ENCODE measurements at regions not wholly inside any gene's neighbourhood (a gene's known extent, or its start where the extent isn't known, plus 50 kb on each side); places are given as distances from the start of the nearest gene placed in this dataset.

DNA sequence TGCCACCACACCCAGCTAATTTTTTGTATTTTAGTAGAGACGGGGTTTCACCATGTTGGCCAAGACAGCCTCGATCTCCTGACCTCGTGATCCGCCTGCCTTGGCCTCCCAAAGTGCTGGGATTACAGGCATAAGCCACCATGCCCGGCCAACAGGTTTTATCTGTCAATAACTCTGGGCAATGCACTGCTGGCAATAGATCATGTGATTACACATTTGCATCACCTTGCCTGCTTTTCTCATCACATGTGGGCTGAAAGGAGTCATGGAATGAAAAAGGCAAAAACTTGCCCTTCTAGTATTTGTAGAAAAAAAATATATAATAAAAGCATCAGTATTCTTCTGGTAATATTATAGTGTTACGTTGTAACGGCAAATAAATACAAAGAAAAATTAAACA is 164.5 kb downstream of the NHLRC3 start:
- ATAC-seq (no peak), DNase-seq (no peak)
- H3K9me3 Mint-ChIP-seq, result no peaks in the 10 kb centered on the region
- peaks cover 20% of the 10 kb centered on the region for H3K27me3 Mint-ChIP-seq
- no peaks in the 10 kb centered on the region for H3K4me1 Mint-ChIP-seq
- no peak overlapping the region for H3K4me3 Mint-ChIP-seq
- no peak overlapping the region for H3K27ac Mint-ChIP-seq

DNA sequence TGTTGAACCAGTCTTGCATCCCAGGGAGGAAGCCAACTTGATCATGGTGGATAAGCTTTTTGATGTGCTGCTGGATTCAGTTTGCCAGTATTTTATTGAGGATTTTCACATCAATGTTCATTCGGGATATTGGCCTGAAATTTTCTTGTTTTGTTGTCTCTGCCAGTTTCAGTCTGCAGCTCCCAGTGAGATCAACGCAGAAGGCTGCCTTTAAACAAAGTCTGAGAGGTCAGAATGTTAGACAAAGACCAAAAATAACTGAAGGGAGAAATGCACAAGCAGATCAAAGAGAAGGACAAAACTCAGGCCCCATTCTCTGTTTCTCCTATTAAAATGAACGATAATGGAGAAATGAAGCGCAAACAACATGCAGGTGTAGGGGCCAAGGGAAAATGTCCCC is 170.4 kb downstream of the NHLRC3 start:
- Mint-ChIP-seq H3K27ac (no peak overlapping the region), H3K4me3 (no peak overlapping the region), H3K27me3 (peaks cover 31% of the 10 kb centered on the region), H3K9me3 (no peaks in the 10 kb centered on the region), H3K4me1 (no peaks in the 10 kb centered on the region)
- no peak for DNase-seq
- ATAC-seq, result no peak

DNA sequence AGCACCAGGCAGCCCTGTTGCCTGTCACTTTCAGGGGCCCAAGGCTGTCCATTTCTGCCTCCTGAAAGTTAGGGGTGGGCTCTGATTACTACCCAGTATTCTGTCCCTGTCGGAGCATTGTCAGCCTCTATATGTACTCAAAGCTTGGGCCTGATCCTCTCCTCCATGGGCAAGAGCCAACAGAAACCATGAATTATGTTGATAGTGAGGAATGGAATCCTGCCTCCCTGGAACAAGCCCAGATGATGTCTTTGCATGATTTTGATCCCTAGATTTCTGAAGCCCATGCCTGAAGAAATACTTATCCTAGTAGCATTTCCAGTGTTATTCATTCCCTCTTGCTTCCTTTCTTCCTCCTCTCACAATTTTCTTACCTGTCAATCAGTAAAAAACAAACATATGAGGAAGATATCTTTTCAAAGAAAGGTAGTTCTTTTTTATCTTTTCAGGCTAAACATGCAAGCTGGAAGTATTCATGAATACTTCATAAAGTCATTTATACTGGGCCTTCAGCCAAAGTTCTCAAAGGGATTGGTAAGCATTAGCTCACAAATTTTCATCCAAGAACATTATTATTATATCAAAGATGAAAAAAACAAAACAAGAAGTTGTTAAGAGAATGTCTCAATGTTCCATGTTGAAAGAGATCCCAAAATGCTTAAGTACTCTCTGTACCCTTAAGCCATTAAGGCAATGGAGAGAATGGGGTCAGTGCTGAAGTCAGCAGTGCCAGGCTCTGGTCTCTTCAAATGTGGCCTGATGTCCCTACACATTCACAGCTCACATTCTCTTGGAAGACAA is 171.7 kb downstream of the NHLRC3 start:
- H3K4me1 Mint-ChIP-seq, result no peaks in the 10 kb centered on the region
- ATAC-seq (no peak), DNase-seq (no peak)
- H3K27me3 Mint-ChIP-seq, result peaks cover 25% of the 10 kb centered on the region
- no peak overlapping the region for H3K27ac Mint-ChIP-seq
- H3K9me3 Mint-ChIP-seq, result no peaks in the 10 kb centered on the region
- H3K4me3 Mint-ChIP-seq, result no peak overlapping the region

DNA sequence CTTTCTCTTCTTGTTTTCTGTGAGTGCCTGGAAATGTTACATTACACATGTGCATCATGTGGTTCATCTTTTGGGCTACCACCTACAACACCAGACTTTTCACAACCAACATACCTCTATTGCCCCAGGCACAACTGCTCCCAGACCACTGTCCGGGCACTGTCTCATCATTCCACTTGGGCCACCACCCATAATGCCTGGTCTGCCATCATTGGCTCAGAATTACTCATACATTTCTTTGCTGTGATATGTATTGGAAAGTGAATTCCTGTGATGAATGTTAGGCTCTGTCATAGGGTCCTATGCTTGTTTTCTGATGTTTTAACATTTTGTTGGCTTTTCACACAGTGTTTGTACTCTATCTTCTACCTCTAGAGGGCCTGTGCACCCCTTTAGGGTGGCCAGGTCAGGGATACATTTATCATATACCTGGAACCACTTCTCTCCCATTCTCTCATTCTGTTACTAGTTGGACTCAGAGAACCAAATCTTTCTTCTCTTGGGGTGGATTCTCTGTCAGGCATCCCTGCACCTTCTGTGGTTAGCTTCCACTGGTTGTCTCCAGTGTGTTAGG is 172.8 kb downstream of the NHLRC3 start:
- Mint-ChIP-seq H3K27me3 (peaks cover 35% of the 10 kb centered on the region), H3K9me3 (no peaks in the 10 kb centered on the region), H3K4me1 (no peaks in the 10 kb centered on the region), H3K27ac (no peak overlapping the region), H3K4me3 (no peak overlapping the region)
- no peak for DNase-seq
- no peak for ATAC-seq

DNA sequence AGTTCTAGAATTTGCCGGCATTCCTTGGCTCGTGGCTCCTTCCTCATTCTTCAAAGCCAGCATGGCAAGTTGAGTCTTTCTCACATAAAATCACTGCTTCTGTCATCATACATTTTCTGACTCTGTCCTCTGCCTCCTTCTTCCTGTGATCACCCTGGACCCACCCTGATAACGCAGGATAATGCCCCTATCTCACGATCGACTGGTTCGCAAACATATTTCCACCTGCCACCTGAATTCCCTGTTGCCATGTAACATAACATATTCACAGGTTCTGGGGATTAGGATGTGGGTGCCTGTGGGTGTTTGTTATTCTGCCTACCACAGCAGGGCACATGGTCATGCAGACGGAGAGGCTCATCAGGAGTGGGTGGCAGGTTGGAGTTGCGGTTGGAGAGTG is 177.7 kb downstream of the NHLRC3 start:
- peaks cover 19% of the 10 kb centered on the region for H3K27me3 Mint-ChIP-seq
- H3K4me3 Mint-ChIP-seq, result no peak overlapping the region
- peaks cover 0 to 10% of the 10 kb centered on the region in 2 donors for H3K9me3 Mint-ChIP-seq
- ATAC-seq (no peak), DNase-seq (no peak)
- H3K27ac Mint-ChIP-seq, result no peak overlapping the region
- H3K4me1 Mint-ChIP-seq, result no peaks in the 10 kb centered on the region

DNA sequence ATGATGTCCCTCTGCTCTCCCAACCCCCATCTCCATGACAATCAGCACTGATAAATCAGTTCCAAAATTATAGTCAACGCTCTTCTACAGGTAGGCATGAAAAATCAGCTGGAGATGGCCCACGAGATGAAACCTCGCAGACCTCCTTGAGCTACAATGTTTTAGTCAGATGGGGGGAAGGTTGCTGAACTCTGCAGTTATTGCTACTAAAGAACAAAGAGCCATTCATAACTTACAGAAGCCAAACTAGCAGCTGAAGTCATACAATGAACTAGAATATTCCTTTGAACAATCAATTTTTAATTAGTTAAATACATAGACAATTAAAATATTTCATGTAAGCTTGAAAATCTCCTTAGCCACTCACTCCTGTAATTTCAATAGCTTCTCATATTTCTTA is 179.2 kb downstream of the NHLRC3 start:
- H3K27ac Mint-ChIP-seq, result no peak overlapping the region
- H3K4me1 Mint-ChIP-seq, result no peaks in the 10 kb centered on the region
- H3K9me3 Mint-ChIP-seq, result peaks cover 10 to 18% of the 10 kb centered on the region in 2 donors
- no peak overlapping the region for H3K4me3 Mint-ChIP-seq
- DNase-seq (no peak), ATAC-seq (no peak)
- peaks cover 21% of the 10 kb centered on the region for H3K27me3 Mint-ChIP-seq

DNA sequence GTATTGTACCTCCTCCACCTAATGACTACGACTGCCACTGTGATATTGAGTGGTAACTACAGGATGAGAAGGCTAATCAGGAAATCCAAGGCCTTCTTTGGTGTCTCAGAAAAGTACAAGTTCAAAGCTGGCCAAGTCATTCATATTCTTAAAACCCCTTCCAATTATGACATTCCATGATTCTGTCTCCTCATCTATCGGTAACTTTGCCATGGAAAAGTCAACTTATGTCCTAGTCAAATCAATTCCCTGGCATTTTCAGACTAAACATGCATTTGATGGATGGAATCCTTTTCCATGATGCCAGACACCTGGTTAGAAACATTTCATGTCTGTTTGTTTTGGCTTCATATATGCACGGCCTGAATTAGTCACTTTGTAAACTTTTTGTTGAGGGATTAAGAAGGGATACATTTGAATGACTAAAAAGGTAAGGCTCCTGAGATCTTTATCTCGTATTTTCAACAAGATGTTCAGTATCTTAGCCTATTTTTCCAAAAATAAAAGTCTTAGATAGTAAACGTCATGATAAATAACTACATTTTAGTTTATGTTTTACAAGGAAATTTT is 186.5 kb downstream of the NHLRC3 start:
- ATAC-seq (no peak), DNase-seq (no peak)
- H3K27ac Mint-ChIP-seq, result no peak overlapping the region
- no peak overlapping the region for H3K4me3 Mint-ChIP-seq
- H3K27me3 Mint-ChIP-seq, result peaks cover 33% of the 10 kb centered on the region
- H3K4me1 Mint-ChIP-seq, result no peaks in the 10 kb centered on the region
- H3K9me3 Mint-ChIP-seq, result peaks cover 10 to 24% of the 10 kb centered on the region in 2 donors

DNA sequence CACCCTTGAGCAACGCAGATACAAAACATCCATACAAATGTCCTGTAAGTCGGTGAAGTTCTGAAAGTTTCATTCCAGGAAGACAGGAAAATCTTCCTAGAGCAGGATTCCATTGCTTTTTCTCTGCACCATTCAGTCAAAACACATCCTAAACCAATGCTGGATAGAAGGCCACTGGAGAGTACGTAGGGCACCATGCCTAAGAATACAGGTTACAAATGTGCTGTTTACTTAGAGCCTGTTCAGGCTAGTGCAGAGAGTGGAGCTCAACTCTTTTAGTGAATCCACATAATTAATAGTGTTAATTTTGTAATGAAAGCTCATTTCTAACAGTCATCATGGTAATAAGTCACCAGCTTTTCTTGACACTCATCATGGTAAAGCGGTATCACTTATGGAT is 187.6 kb downstream of the NHLRC3 start:
- no peak for ATAC-seq
- no peaks in the 10 kb centered on the region for H3K4me1 Mint-ChIP-seq
- H3K4me3 Mint-ChIP-seq, result no peak overlapping the region
- H3K27me3 Mint-ChIP-seq, result peaks cover 40% of the 10 kb centered on the region
- no peak for DNase-seq
- H3K9me3 Mint-ChIP-seq, result peaks cover 10 to 15% of the 10 kb centered on the region in 2 donors
- no peak overlapping the region for H3K27ac Mint-ChIP-seq

DNA sequence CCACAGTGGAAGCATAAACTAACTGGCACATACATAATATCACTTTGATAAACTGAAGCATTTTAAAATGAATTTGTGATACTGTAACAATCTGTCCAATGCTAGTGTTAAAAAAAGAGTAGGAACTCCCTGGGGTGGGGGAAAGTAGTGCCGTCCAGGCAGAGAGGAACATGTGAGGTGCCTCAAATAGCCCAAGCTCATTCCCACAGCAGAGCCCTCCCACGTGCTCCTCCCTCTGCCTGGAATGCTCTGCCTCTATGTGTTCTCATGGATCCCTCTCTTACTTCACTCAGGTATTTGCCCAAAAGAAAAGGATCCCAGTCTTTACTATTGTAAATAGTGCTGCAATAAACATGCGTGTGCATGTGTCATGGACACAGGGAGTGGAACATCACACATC is 188.1 kb downstream of the NHLRC3 start:
- Mint-ChIP-seq H3K27me3 (peaks cover 44% of the 10 kb centered on the region), H3K27ac (no peak overlapping the region), H3K4me1 (no peaks in the 10 kb centered on the region), H3K9me3 (peaks cover 10 to 15% of the 10 kb centered on the region in 2 donors), H3K4me3 (no peak overlapping the region)
- ATAC-seq (no peak), DNase-seq (no peak)

DNA sequence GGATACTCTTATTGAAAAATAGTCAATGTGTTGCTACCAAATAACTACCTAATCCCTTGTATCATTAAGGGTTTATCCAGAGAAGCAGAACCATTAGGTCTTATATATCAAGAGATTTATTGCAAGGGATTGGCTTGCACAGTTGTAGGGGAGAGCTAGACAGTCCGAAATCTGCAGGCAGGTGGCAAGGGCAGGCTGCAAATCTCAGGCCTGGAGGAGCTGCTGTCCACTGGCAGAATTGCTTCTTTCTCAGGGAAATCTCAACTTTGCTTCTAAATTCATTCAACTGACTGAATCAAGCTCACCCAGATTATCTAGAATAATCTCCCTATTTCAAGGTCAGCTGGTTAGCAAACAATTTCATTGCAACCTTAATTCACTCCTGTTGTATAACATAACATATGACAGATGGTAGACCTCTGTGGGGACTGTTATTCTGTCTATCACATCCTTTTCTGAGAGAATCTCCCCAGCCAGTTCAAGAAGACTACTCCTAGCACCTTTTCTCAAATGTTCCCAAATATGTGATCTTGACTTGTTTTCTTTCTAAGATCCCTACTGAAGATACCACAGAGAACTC is 194.2 kb downstream of the NHLRC3 start:
- Mint-ChIP-seq H3K4me1 (no peaks in the 10 kb centered on the region), H3K27me3 (peaks cover 50% of the 10 kb centered on the region), H3K27ac (no peak overlapping the region), H3K9me3 (no peaks in the 10 kb centered on the region), H3K4me3 (no peak overlapping the region)
- ATAC-seq (no peak), DNase-seq (no peak)

DNA sequence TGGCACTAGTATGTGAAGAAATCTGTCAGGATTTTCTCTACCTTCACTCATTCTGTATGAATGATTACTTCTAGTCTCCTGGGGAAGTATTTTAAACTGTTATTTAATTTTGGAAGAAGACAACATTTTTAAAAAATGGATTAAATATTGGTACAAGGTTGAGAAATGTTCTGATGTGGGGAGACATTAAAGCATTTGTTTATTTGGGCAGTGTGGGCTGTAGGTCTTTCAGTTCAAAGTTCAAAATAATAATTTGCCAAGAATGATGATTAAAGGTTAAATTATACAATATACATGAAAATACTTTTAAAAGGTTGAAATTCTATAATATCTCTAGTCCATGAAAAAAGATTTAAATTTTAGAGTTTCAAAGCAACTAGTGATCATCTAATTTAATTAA is 194.7 kb downstream of the NHLRC3 start:
- H3K27ac Mint-ChIP-seq, result no peak overlapping the region

DNA sequence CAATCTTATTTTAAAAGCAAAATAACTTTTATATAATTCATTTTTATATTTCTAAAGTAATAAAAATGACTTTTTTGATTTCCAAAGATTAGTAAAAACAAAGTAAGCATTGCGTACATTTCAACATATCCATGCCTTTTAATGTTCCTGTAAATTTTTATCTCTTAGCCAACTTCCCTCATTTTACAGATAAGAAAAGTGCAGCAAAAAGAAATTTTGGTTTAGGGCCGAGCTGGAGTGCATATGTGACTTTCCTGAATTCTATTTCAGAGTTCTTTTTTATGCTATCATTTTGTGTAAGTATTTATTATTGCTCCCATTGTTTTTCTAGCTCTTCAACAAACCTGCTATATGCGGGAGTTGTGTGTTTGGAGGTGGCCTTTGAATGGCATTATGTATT is 195.3 kb downstream of the NHLRC3 start:
- Mint-ChIP-seq H3K27me3 (peaks cover 58% of the 10 kb centered on the region), H3K27ac (no peak overlapping the region), H3K4me3 (no peak overlapping the region), H3K9me3 (no peaks in the 10 kb centered on the region), H3K4me1 (no peaks in the 10 kb centered on the region)
- DNase-seq (no peak), ATAC-seq (no peak)

More for the DNA sequence above, 194.7 kb downstream of the NHLRC3 start:
- H3K4me1 Mint-ChIP-seq, result no peaks in the 10 kb centered on the region
- no peaks in the 10 kb centered on the region for H3K9me3 Mint-ChIP-seq
- H3K27me3 Mint-ChIP-seq, result peaks cover 55% of the 10 kb centered on the region
- no peak overlapping the region for H3K4me3 Mint-ChIP-seq
- DNase-seq (no peak), ATAC-seq (no peak)

DNA sequence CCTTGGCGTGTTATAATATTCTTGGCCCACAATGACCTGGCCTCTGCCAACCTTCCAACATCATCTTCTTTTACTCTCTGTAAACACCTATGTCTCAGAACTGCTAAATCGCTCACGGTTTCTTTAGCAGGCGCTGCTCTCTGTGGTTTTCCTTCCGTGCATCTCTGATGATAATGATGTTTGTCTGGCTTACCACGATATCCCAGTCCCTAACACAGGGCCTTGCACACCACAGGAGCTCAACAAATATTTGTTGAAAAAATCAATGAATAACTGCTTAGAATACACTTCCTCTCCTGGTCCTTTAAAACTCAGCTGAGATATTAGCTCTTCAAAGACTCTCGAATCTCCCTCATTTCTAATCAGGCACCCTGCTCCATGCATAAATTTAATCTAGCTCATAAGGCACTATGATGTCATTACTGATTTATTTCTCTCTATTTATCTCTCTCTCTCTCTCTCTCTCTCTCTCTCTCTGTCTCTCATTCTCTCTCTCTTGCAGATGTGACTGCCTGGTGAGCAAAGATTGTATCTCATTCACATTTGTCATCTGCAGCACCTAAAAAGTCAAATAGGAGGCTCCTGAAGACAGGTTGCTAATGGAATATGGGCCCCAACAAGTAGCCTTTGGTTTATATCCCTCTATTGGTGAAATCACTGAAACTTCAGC is 206.4 kb downstream of the NHLRC3 start:
- no peaks in the 10 kb centered on the region for H3K9me3 Mint-ChIP-seq
- DNase-seq (no peak), ATAC-seq (no peak)
- peaks cover 42% of the 10 kb centered on the region for H3K27me3 Mint-ChIP-seq
- no peaks in the 10 kb centered on the region for H3K4me1 Mint-ChIP-seq
- H3K27ac Mint-ChIP-seq, result no peak overlapping the region
- H3K4me3 Mint-ChIP-seq, result no peak overlapping the region

DNA sequence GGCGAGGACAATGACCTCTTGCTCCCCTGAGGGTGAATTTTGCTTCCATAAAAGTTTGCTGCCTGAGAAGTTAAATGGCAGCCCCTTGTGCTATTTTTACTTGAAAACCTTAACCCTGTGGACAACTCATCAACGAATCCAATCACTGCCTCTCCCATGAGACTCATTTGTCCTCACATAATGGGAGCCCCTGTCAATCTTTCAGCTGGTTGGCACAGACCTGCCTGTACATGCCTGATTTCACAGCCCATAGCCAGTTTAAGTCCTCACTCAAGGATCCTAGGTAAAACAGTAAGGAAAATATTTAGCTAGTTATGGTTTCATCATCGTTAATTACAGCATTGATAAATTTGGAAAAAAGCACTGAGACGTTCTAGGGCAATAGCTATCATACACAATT is 207.4 kb downstream of the NHLRC3 start:
- no peak overlapping the region for H3K27ac Mint-ChIP-seq
- DNase-seq (no peak), ATAC-seq (no peak)
- H3K4me1 Mint-ChIP-seq, result no peaks in the 10 kb centered on the region
- peaks cover 42% of the 10 kb centered on the region for H3K27me3 Mint-ChIP-seq
- no peaks in the 10 kb centered on the region for H3K9me3 Mint-ChIP-seq
- H3K4me3 Mint-ChIP-seq, result no peak overlapping the region

DNA sequence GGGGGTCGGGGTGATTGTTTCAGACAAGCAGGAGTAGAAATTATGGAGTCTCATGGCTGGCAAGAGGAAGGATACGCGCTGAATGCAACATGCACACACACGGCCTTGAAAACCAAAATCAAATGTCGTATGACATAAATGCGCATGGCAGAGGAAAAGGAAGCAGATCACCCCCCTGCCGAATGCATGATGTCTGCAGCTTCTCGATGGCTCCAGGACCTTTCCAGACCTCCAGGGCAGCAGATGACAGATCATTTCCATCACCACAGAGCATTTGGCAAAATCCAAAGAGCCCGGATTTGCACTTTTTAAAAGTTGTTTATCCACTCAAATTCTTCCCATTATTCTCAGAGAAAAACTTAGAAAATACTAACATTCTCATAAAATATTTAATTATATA is 211.7 kb downstream of the NHLRC3 start:
- Mint-ChIP-seq H3K4me3 (no peak overlapping the region), H3K27ac (no peak overlapping the region), H3K27me3 (peaks cover 41% of the 10 kb centered on the region), H3K4me1 (no peaks in the 10 kb centered on the region), H3K9me3 (no peaks in the 10 kb centered on the region)
- ATAC-seq (no peak), DNase-seq (no peak)

DNA sequence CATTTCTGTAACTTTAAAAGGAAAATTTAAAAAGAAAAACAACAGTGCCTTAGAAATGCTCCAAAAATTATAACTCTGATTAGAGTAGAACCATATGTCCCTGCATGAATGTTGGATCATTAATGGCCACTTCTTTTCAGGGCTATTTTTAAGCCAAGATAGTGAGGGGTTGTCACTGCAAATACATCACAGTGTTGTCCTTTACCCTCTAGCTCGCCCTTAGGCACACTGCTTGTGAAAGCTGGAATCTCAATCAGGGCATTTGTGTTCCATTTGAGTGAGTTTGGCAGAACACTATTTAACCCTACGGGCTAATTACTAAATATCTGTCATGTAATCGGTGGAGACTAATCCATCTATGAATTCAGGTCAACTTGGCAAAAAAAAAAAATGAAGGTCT is 212.2 kb downstream of the NHLRC3 start:
- ATAC-seq (no peak), DNase-seq (no peak)
- H3K27me3 Mint-ChIP-seq, result peaks cover 36% of the 10 kb centered on the region
- no peaks in the 10 kb centered on the region for H3K4me1 Mint-ChIP-seq
- H3K9me3 Mint-ChIP-seq, result no peaks in the 10 kb centered on the region
- no peak overlapping the region for H3K4me3 Mint-ChIP-seq
- no peak overlapping the region for H3K27ac Mint-ChIP-seq

Measured in stimulated activated naive CD8-positive, alpha-beta T cell treated with anti-CD3 and anti-CD28 coated beads, Interleukin-15, amount 100 ng/mL, for 72 hours (primary cell).